ENCODE measurements at regions not wholly inside any gene's neighbourhood (a gene's known extent, or its start where the extent isn't known, plus 50 kb on each side); places are given as distances from the start of the nearest gene placed in this dataset.

DNA sequence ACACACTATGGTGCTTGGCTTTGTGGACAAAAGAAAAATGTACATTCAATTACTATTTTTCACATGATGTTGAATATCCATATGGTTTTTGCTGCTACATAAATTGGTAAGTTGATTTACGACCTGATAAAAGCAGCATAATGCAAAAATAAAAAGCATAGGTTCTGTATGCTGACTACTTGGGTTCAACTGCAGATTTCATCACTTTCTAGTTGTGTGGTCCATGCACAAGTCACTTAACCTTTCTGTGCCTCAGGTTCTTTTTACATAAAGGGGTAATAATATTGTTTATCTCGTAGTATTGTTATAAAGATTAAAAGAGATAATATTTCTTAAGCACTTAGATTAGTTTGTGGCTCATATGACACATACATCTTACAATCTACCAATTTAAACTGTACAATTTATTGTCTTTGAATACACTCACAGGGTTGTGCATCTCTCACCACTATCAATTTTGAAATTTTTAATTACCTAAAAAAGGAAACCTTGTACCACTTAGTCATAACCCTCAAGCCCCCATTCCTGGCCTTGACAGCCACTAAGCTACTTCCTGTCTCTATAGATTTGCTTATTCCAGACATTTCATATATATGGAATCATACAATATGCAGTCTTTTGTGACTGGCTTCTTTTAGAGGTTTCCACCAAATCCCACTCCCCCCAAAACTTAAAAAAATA lies 1443.9 kb downstream of the SUCLG1 start:
- no peak overlapping the region for H3K9ac ChIP-seq (ENCODE audit: low read length)
- H3K4me1 ChIP-seq (ENCODE audit: control insufficient read depth, low read depth, low read length) = no peaks in the 10 kb centered on the region
- H3K27ac ChIP-seq (ENCODE audit: low read depth, low read length) = no peak overlapping the region
- no peak overlapping the region for H2AK5ac ChIP-seq (ENCODE audit: low read length)
- H2BK15ac ChIP-seq (replicated peaks; ENCODE audit: low read depth) = no peak overlapping the region
- no peak overlapping the region for H3K4me3 ChIP-seq (ENCODE audit: low read length)
- H3K79me1 ChIP-seq (ENCODE audit: low read length) = no peaks in the 10 kb centered on the region
- H3K4me2 ChIP-seq (ENCODE audit: low read length) = no peak overlapping the region
- H3K79me2 ChIP-seq (ENCODE audit: control insufficient read depth, insufficient read depth, low read length) = no peaks in the 10 kb centered on the region
- no peak overlapping the region for H2BK5ac ChIP-seq (ENCODE audit: low read length)
- no peak overlapping the region for H4K8ac ChIP-seq (ENCODE audit: low read depth, low read length)
- H3K56ac ChIP-seq (ENCODE audit: low read length) = no peak overlapping the region
- no peak overlapping the region for H3K23ac ChIP-seq (ENCODE audit: low read length)
- no CpG with 5 or more reads among the region's 2 CpGs for WGBS (ENCODE audit: extremely low coverage, insufficient coverage, low lambda C conversion rate)
- no peaks in the 10 kb centered on the region for H3K27me3 ChIP-seq (ENCODE audit: insufficient read depth, low read length, poor library complexity)
- no peak overlapping the region for H2BK120ac ChIP-seq (ENCODE audit: low read depth, low read length)
- no peak overlapping the region for H3K18ac ChIP-seq (ENCODE audit: low read length)
- DNase-seq = no peak
- no peak overlapping the region for H3K4ac ChIP-seq (ENCODE audit: low read depth, low read length)
- H3K36me3 ChIP-seq (ENCODE audit: control insufficient read depth, insufficient read depth, low read length) = no peaks in the 10 kb centered on the region
- no peak overlapping the region for H4K5ac ChIP-seq (ENCODE audit: low read length)

- Histone ChIP-seq H4K5ac (ENCODE audit: low read length) (no peak overlapping the region), H3K4ac (ENCODE audit: low read depth, low read length) (no peak overlapping the region), H3K23ac (ENCODE audit: low read length) (no peak overlapping the region), H3K9ac (ENCODE audit: low read length) (no peak overlapping the region), H3K18ac (ENCODE audit: low read length) (no peak overlapping the region), H3K4me2 (ENCODE audit: low read length) (no peak overlapping the region), H3K27me3 (ENCODE audit: insufficient read depth, low read length, poor library complexity) (no peaks in the 10 kb centered on the region), H3K79me2 (ENCODE audit: control insufficient read depth, insufficient read depth, low read length) (no peaks in the 10 kb centered on the region), H3K27ac (ENCODE audit: low read depth, low read length) (no peak overlapping the region), H3K36me3 (ENCODE audit: control insufficient read depth, insufficient read depth, low read length) (no peaks in the 10 kb centered on the region), H3K4me1 (ENCODE audit: control insufficient read depth, low read depth, low read length) (no peaks in the 10 kb centered on the region), H2BK5ac (ENCODE audit: low read length) (no peak overlapping the region), H2BK120ac (ENCODE audit: low read depth, low read length) (no peak overlapping the region), H2BK15ac (replicated peaks; ENCODE audit: low read depth) (no peak overlapping the region), H2AK5ac (ENCODE audit: low read length) (no peak overlapping the region), H3K56ac (ENCODE audit: low read length) (no peak overlapping the region), H4K8ac (ENCODE audit: low read depth, low read length) (no peak overlapping the region), H3K79me1 (ENCODE audit: low read length) (no peaks in the 10 kb centered on the region), H3K4me3 (ENCODE audit: low read length) (no peak overlapping the region)
- WGBS (ENCODE audit: extremely low coverage, insufficient coverage, low lambda C conversion rate) = no CpG with 5 or more reads among the region's 2 CpGs
- no peak for DNase-seq
These were observed 1444.6 kb downstream of the SUCLG1 start for GRCh38 chr2:83014462-83014861.

DNA sequence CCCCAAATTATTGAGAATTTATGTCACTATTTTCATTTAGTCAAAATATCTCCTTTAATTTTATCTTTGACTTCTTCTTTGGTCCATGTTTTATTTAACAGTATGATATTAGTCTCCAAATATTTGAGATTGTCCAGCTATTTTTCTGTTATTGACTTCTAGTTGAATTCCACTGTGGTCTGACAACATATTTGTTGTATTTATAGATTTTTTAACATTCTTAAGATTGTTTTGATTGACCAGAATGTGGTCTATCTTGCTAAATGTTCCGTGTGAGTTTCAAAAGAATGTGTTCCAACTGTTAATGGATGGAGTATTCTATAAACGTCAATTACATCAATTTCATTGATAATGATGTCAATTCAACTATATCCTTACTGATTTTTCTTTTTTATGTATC lies 1452.1 kb downstream of the SUCLG1 start:
- Histone ChIP-seq H3K4me2 (ENCODE audit: low read length) (no peak overlapping the region), H3K4ac (ENCODE audit: low read depth, low read length) (no peak overlapping the region), H4K8ac (ENCODE audit: low read depth, low read length) (no peak overlapping the region), H2BK120ac (ENCODE audit: low read depth, low read length) (no peak overlapping the region), H3K56ac (ENCODE audit: low read length) (no peak overlapping the region), H4K5ac (ENCODE audit: low read length) (no peak overlapping the region), H3K79me1 (ENCODE audit: low read length) (no peaks in the 10 kb centered on the region), H2BK5ac (ENCODE audit: low read length) (no peak overlapping the region), H3K27me3 (ENCODE audit: insufficient read depth, low read length, poor library complexity) (no peaks in the 10 kb centered on the region), H3K79me2 (ENCODE audit: control insufficient read depth, insufficient read depth, low read length) (no peaks in the 10 kb centered on the region), H2BK15ac (replicated peaks; ENCODE audit: low read depth) (no peak overlapping the region), H3K36me3 (ENCODE audit: control insufficient read depth, insufficient read depth, low read length) (no peaks in the 10 kb centered on the region), H3K23ac (ENCODE audit: low read length) (no peak overlapping the region), H3K4me3 (ENCODE audit: low read length) (no peak overlapping the region), H2AK5ac (ENCODE audit: low read length) (no peak overlapping the region), H3K4me1 (ENCODE audit: control insufficient read depth, low read depth, low read length) (no peaks in the 10 kb centered on the region), H3K18ac (ENCODE audit: low read length) (no peak overlapping the region), H3K27ac (ENCODE audit: low read depth, low read length) (no peak overlapping the region), H3K9ac (ENCODE audit: low read length) (no peak overlapping the region)
- no CpG with 5 or more reads among the region's 2 CpGs for WGBS (ENCODE audit: extremely low coverage, insufficient coverage, low lambda C conversion rate)
- DNase-seq = no peak

DNA sequence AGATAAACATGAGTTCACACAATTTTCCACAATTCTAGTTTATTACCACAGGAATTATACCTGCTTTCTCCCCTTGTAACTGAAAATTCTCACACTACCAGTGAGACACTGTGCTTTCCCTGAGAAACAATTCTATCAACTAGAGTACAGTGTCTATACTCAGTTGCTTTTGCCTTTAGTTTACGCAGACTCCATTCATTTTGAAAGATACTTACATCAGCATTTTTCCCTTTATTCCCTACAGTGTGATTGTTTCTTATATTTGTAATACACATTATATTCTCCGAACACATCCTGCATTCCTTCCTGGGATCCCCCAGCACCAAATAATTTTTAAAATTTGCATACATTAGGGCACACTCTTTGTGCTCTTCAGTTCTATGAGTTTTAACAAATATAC lies 1455.5 kb downstream of the SUCLG1 start:
- H3K79me1 ChIP-seq (ENCODE audit: low read length) = no peaks in the 10 kb centered on the region
- no peak overlapping the region for H4K5ac ChIP-seq (ENCODE audit: low read length)
- no peaks in the 10 kb centered on the region for H3K79me2 ChIP-seq (ENCODE audit: control insufficient read depth, insufficient read depth, low read length)
- WGBS (ENCODE audit: extremely low coverage, insufficient coverage, low lambda C conversion rate) = no CpG with 5 or more reads among the region's 2 CpGs
- DNase-seq = no peak
- H3K27ac ChIP-seq (ENCODE audit: low read depth, low read length) = no peak overlapping the region
- no peak overlapping the region for H2AK5ac ChIP-seq (ENCODE audit: low read length)
- no peaks in the 10 kb centered on the region for H3K4me1 ChIP-seq (ENCODE audit: control insufficient read depth, low read depth, low read length)
- H3K4me3 ChIP-seq (ENCODE audit: low read length) = no peak overlapping the region
- H4K8ac ChIP-seq (ENCODE audit: low read depth, low read length) = no peak overlapping the region
- no peak overlapping the region for H3K18ac ChIP-seq (ENCODE audit: low read length)
- no peak overlapping the region for H3K23ac ChIP-seq (ENCODE audit: low read length)
- no peak overlapping the region for H3K4ac ChIP-seq (ENCODE audit: low read depth, low read length)
- H3K4me2 ChIP-seq (ENCODE audit: low read length) = no peak overlapping the region
- no peak overlapping the region for H2BK5ac ChIP-seq (ENCODE audit: low read length)
- H3K36me3 ChIP-seq (ENCODE audit: control insufficient read depth, insufficient read depth, low read length) = no peaks in the 10 kb centered on the region
- no peak overlapping the region for H2BK15ac ChIP-seq (replicated peaks; ENCODE audit: low read depth)
- no peaks in the 10 kb centered on the region for H3K27me3 ChIP-seq (ENCODE audit: insufficient read depth, low read length, poor library complexity)
- no peak overlapping the region for H2BK120ac ChIP-seq (ENCODE audit: low read depth, low read length)
- H3K9ac ChIP-seq (ENCODE audit: low read length) = no peak overlapping the region
- no peak overlapping the region for H3K56ac ChIP-seq (ENCODE audit: low read length)

DNA sequence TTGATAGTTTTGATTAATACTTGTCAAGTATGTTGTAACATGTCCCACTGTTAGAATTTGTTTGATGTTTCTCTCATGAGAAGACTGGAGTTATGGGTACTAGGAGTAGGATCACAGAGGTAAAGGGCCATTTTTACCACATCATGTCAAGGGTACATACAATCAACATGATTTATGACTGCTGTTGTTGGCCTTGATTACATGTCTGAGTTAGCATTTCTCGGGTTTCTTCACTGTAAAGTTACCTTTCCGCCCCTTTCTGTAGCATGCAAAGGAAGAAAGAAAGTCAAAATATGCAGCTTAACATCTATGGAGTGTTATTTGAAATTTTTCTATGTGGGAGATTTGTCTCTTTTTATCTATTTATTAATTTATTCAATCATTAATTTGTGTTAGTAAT lies 1456.4 kb downstream of the SUCLG1 start:
- whole genome bisulfite sequencing (ENCODE audit: extremely low coverage, insufficient coverage, low lambda C conversion rate) = no CpG with 5 or more reads among the region's 2 CpGs

DNA sequence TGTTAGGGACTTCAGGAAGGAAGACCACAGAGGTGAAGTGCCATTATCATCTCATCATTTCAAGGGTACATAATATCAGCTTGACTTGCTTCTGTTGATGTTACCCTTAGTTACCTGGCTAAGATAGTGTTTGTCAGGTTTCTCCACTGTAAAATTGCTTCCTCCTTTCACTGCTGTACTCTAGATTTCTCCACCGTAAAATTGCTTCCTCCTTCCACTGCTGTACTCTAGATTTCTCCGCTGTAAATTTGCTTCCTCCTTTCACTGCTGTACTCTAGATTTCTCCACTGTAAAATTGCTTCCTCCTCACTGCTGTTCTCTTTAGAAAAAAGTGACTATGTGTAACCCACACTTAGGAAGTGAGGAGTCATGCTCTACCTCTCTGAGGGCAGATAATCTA lies 1460.3 kb downstream of the SUCLG1 start:
- H2AK5ac ChIP-seq (ENCODE audit: low read length) = no peak overlapping the region
- H3K27ac ChIP-seq (ENCODE audit: low read depth, low read length) = no peak overlapping the region
- H3K79me1 ChIP-seq (ENCODE audit: low read length) = no peaks in the 10 kb centered on the region
- H3K27me3 ChIP-seq (ENCODE audit: insufficient read depth, low read length, poor library complexity) = no peaks in the 10 kb centered on the region
- no peak overlapping the region for H4K8ac ChIP-seq (ENCODE audit: low read depth, low read length)
- DNase-seq = no peak
- no peak overlapping the region for H2BK5ac ChIP-seq (ENCODE audit: low read length)
- no peak overlapping the region for H2BK120ac ChIP-seq (ENCODE audit: low read depth, low read length)
- no CpG with 5 or more reads among the region's 2 CpGs for WGBS (ENCODE audit: extremely low coverage, insufficient coverage, low lambda C conversion rate)
- H3K36me3 ChIP-seq (ENCODE audit: control insufficient read depth, insufficient read depth, low read length) = no peaks in the 10 kb centered on the region
- no peak overlapping the region for H3K4ac ChIP-seq (ENCODE audit: low read depth, low read length)
- no peak overlapping the region for H3K9ac ChIP-seq (ENCODE audit: low read length)
- H2BK15ac ChIP-seq (replicated peaks; ENCODE audit: low read depth) = no peak overlapping the region
- H3K79me2 ChIP-seq (ENCODE audit: control insufficient read depth, insufficient read depth, low read length) = no peaks in the 10 kb centered on the region
- H4K5ac ChIP-seq (ENCODE audit: low read length) = no peak overlapping the region
- H3K23ac ChIP-seq (ENCODE audit: low read length) = no peak overlapping the region
- no peak overlapping the region for H3K56ac ChIP-seq (ENCODE audit: low read length)
- H3K4me2 ChIP-seq (ENCODE audit: low read length) = no peak overlapping the region
- H3K4me1 ChIP-seq (ENCODE audit: control insufficient read depth, low read depth, low read length) = no peaks in the 10 kb centered on the region
- H3K18ac ChIP-seq (ENCODE audit: low read length) = no peak overlapping the region
- no peak overlapping the region for H3K4me3 ChIP-seq (ENCODE audit: low read length)

More for the DNA sequence above, 1456.4 kb downstream of the SUCLG1 start:
- no peak overlapping the region for H3K23ac ChIP-seq (ENCODE audit: low read length)
- H3K36me3 ChIP-seq (ENCODE audit: control insufficient read depth, insufficient read depth, low read length) = no peaks in the 10 kb centered on the region
- no peak overlapping the region for H3K9ac ChIP-seq (ENCODE audit: low read length)
- H2BK15ac ChIP-seq (replicated peaks; ENCODE audit: low read depth) = no peak overlapping the region
- no peak overlapping the region for H2BK120ac ChIP-seq (ENCODE audit: low read depth, low read length)
- H3K4me2 ChIP-seq (ENCODE audit: low read length) = no peak overlapping the region
- H3K79me1 ChIP-seq (ENCODE audit: low read length) = no peaks in the 10 kb centered on the region
- no peak overlapping the region for H3K56ac ChIP-seq (ENCODE audit: low read length)
- H4K8ac ChIP-seq (ENCODE audit: low read depth, low read length) = no peak overlapping the region
- no peaks in the 10 kb centered on the region for H3K27me3 ChIP-seq (ENCODE audit: insufficient read depth, low read length, poor library complexity)
- H2AK5ac ChIP-seq (ENCODE audit: low read length) = no peak overlapping the region
- no peak overlapping the region for H3K4me3 ChIP-seq (ENCODE audit: low read length)
- H3K4me1 ChIP-seq (ENCODE audit: control insufficient read depth, low read depth, low read length) = no peaks in the 10 kb centered on the region
- no peak overlapping the region for H3K4ac ChIP-seq (ENCODE audit: low read depth, low read length)
- no peak overlapping the region for H4K5ac ChIP-seq (ENCODE audit: low read length)
- H2BK5ac ChIP-seq (ENCODE audit: low read length) = no peak overlapping the region
- H3K79me2 ChIP-seq (ENCODE audit: control insufficient read depth, insufficient read depth, low read length) = no peaks in the 10 kb centered on the region
- no peak for DNase-seq
- no peak overlapping the region for H3K18ac ChIP-seq (ENCODE audit: low read length)
- no peak overlapping the region for H3K27ac ChIP-seq (ENCODE audit: low read depth, low read length)

Measured in mesendoderm (in vitro differentiated cells).